Heart left ventricle (tissue), 13 donors: ENCODE measurements at regions not wholly inside any gene's neighbourhood (a gene's known extent, or its start where the extent isn't known, plus 50 kb on each side); places are given as distances from the start of the nearest gene placed in this dataset.

Source experiments
- CTCF ChIP-seq, 12 donors: fragments of 200-600 bp; sonication (generic) in 4 of 12; IDR thresholded peaks; one replicate each; pipeline versions ENCODE4 v1.5.0 to v1.8.0; 2018 to 2022; ENCODE audit warnings: antibody characterized with exemption in 12 of 12, mild to moderate bottlenecking in 5 of 12
- POLR2A ChIP-seq, 2 donors: fragments of 450-650 bp; IDR thresholded peaks; one replicate each; pipeline ENCODE4 v1.6.1; 2017; ENCODE audit warnings: antibody characterized with exemption in 2 of 2, mild to moderate bottlenecking in 2 of 2, moderate library complexity in 2 of 2
- donor health status: ischemic (EF 13 %, LVEDD 7.1; RV severe dilation, severe dysfunction).
- donor health status: DM: no; HTN: yes; CAD: no.
- donor health status: DM: no; HTN: no; CAD: no.
- donor health status: ischemic (EF 25% LVEDD 6.9; RV normal size, moderate dysfunction).
- donor health status: ischemic (EF 25% LVEDD 5.7; RV mildly dilated, moderate dysfunction).
- donor health status: ischemic (EF 35%, LVEDD 5.7; RV mildly dilated, moderate dysfunction).
- donor health status: nonischemic (EF 11% LVEDD 7.7; RV severe dilation, severe dysfunction).
- donor health status: DM: yes; HTN: yes; CAD: no.
- donor health status: PGD.
- donor health status: ischemic (EF 29% LVEDD 5.4; RV normal size, mild dysfunction).
- donor health status: nonischemic (EF 23%, LVEDD 6.1; RV moderate dilation, normal function).

GRCh38 chr3:75610773-75611172 lies 53.4 kb upstream of the FRG2C start:
- TF ChIP-seq POLR2A (IDR thresholded peaks at IDR 0.05) = no peak
- TF ChIP-seq CTCF (IDR thresholded peaks at IDR 0.05) = no peak
